ENCODE measurements at regions not wholly inside any gene's neighbourhood (a gene's known extent, or its start where the extent isn't known, plus 50 kb on each side); places are given as distances from the start of the nearest gene placed in this dataset.

GRCh38 chr5:2663489-2663888 is 88.0 kb downstream of the IRX2 start:
- no peak for TF ChIP-seq CTCF (IDR thresholded peaks at IDR 0.05; ENCODE audit: low read depth, low read length)
- no peak for DNase-seq (ENCODE audit: low read depth, low spot score)
- H3K4me3 ChIP-seq (ENCODE audit: low read depth, low read length): no peak overlapping the region
- in situ Hi-C loops (cut with HindIII; ENCODE audit: low sequenced_read_pairs): no loop called here

DNA sequence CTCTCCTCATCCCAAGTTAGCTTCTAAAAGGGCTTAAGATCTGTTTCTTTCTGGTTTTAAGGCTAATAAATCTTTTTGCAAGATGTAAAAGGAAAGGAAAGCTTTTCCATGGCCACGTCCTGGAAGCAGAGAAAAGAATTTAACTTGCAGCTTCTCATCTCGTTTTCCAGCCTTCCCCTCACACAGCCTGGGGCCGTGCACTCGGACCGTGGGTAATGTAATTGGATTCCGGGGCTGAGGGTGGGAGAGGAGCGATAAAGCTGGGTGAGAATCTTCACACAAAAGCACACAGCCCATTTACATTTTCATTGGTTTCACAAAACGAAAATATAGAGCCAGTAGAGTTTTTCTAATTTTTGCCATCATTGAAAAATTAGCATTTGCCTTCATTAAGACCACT is 91.2 kb downstream of the IRX2 start:
- H3K4me3 ChIP-seq (ENCODE audit: low read depth, low read length): no peak overlapping the region
- no peak for TF ChIP-seq CTCF (IDR thresholded peaks at IDR 0.05; ENCODE audit: low read depth, low read length)
- DNase-seq (ENCODE audit: low read depth, low spot score): no peak
- in situ Hi-C loops (cut with HindIII; ENCODE audit: low sequenced_read_pairs): no loop called here

DNA sequence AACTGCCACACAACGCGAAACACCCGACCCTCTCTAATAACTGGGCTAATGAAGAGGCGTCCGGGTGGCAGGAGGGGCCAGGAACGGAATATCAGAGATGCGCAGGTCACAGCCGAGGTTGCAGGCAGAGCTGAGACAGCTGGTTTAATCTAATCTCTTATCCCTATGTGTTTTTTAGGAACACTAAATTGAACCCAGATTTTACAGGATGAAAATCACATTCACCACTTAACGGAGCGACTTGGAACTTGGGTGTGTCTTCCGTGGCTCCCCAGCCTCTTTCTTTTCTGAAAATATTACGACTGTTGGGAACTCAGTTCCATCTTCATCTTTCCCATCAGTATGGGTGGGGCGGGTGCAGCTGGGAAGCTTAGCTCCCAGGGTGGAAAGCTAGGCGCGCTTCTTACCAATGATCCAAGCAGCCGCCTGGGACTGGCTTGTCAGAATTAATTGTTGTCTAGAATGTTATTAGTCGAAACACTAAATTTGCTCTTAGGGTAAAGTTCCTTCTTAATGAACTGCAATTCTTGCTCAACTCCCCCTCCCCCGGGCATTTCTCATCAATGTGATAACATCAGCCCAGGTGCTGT is 92.5 kb downstream of the IRX2 start:
- TF ChIP-seq CTCF (IDR thresholded peaks at IDR 0.05; ENCODE audit: low read depth, low read length): no peak
- in situ Hi-C loops (cut with HindIII; ENCODE audit: low sequenced_read_pairs): no loop called here
- H3K4me3 ChIP-seq (ENCODE audit: low read depth, low read length): no peak overlapping the region
- no peak for DNase-seq (ENCODE audit: low read depth, low spot score)

DNA sequence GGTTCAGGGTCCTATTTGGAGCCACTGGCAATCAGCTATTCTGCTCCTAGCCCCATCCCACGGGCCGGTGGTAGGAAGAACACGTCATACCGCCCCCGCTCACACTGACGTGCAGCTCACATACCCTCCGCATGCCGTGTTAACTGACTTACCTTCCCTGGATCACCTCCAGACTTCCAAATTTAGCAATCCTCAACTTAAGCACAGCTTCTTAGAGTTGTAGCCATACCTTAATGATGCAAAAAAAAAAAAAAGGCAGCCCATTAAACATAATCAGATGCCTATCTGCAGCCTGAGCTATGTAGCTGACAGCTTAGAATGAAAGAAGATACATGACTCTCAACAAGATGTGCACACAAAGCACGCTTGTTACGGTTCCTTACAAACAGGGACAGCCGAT is 93.0 kb downstream of the IRX2 start:
- no peak for DNase-seq (ENCODE audit: low read depth, low spot score)
- in situ Hi-C loops (cut with HindIII; ENCODE audit: low sequenced_read_pairs): no loop called here

DNA sequence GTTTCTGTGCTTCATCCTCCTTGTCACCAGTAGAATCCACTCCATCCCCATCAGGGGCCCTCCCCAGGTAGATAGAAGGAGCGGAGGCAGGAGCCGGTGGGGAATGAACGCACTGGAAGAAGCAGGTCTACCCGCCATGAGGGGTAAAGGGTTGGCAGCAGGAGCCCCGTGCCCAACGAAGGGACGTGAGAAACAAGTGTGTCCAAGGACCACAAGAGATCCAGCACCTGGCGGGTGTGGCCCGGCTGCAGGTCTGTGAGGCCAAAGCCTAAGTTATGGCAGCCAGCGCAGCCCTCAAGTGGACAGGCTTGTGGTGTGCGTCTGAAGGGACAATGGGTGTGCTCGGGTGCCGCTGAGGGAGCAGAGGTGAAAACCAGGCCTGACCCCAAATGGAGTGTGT is 94.3 kb downstream of the IRX2 start:
- DNase-seq (ENCODE audit: low read depth, low spot score): no peak
- H3K4me3 ChIP-seq (ENCODE audit: low read depth, low read length): no peak overlapping the region
- in situ Hi-C loops (cut with HindIII; ENCODE audit: low sequenced_read_pairs): no loop called here
- no peak for TF ChIP-seq CTCF (IDR thresholded peaks at IDR 0.05; ENCODE audit: low read depth, low read length)

More for the DNA sequence above, 93.0 kb downstream of the IRX2 start:
- H3K4me3 ChIP-seq (ENCODE audit: low read depth, low read length): no peak overlapping the region
- TF ChIP-seq CTCF (IDR thresholded peaks at IDR 0.05; ENCODE audit: low read depth, low read length): no peak

- no peak overlapping the region for H3K4me3 ChIP-seq (ENCODE audit: low read depth, low read length)
- in situ Hi-C loops (cut with HindIII; ENCODE audit: low sequenced_read_pairs): no loop called here
- no peak for TF ChIP-seq CTCF (IDR thresholded peaks at IDR 0.05; ENCODE audit: low read depth, low read length)
- peak; percentile 62 for DNase-seq (ENCODE audit: low read depth, low spot score)
These were observed 95.3 kb downstream of the IRX2 start for GRCh38 chr5:2656206-2656605.

GRCh38 chr5:2653991-2654390 is 97.5 kb downstream of the IRX2 start:
- no peak for TF ChIP-seq CTCF (IDR thresholded peaks at IDR 0.05; ENCODE audit: low read depth, low read length)
- DNase-seq (ENCODE audit: low read depth, low spot score): no peak
- H3K4me3 ChIP-seq (ENCODE audit: low read depth, low read length): no peak overlapping the region
- in situ Hi-C loops (cut with HindIII; ENCODE audit: low sequenced_read_pairs): no loop called here

All from astrocyte of the spinal cord (primary cell).